H9 (cell line): ENCODE measurements at regions not wholly inside any gene's neighbourhood (a gene's known extent, or its start where the extent isn't known, plus 50 kb on each side); places are given as distances from the start of the nearest gene placed in this dataset.

Experiments
- DNase-seq: peaks from one replicate; pipeline ENCODE4 v3.0.0-alpha.2; 2017
- H2AFZ ChIP-seq: one replicate; pipeline ENCODE4 v1.6.1; 2013; ENCODE audit warnings: mild to moderate bottlenecking, low read length, control low read depth, moderate library complexity
- H2AK5ac ChIP-seq: 2 replicates; pipeline ENCODE4 v1.6.1; 2013; ENCODE audit warnings: low read length, control low read depth, mixed read lengths; ENCODE audit not compliant: insufficient read length
- H2BK120ac ChIP-seq: one replicate; pipeline ENCODE4 v1.6.1; 2013; ENCODE audit warnings: low read depth, mild to moderate bottlenecking, low read length, control low read depth, inconsistent platforms; ENCODE audit not compliant: poor library complexity, severe bottlenecking
- H2BK12ac ChIP-seq: 2 replicates; pipeline ENCODE4 v1.6.1; 2013; ENCODE audit warnings: low read length, control low read depth, mixed read lengths, low read depth; ENCODE audit not compliant: insufficient read length
- H2BK15ac ChIP-seq: 2 replicates; pipeline ENCODE4 v1.6.1; 2013; ENCODE audit warnings: low read depth, low read length, control low read depth
- H2BK20ac ChIP-seq: one replicate; pipeline ENCODE4 v1.6.1; 2013; ENCODE audit warnings: low read depth, mild to moderate bottlenecking, low read length, control low read depth, inconsistent platforms; ENCODE audit not compliant: poor library complexity, severe bottlenecking
- H2BK5ac ChIP-seq: 2 replicates; pipeline ENCODE4 v1.6.1; 2013; ENCODE audit warnings: low read length, control low read depth, mixed read lengths; ENCODE audit not compliant: insufficient read length
- H3K14ac ChIP-seq: 2 replicates; pipeline ENCODE4 v1.6.1; 2013; ENCODE audit warnings: low read length, control low read depth; ENCODE audit not compliant: insufficient read depth
- H3K18ac ChIP-seq: 2 replicates; pipeline ENCODE4 v1.6.1; 2013; ENCODE audit warnings: low read depth, mild to moderate bottlenecking, mixed read lengths, low read length, control low read depth; ENCODE audit not compliant: insufficient read length
- H3K23ac ChIP-seq: 2 replicates; pipeline ENCODE4 v1.6.1; 2013; ENCODE audit warnings: low read length, control low read depth, mixed read lengths, low read depth; ENCODE audit not compliant: insufficient read length
- H3K23me2 ChIP-seq: 2 replicates; pipeline ENCODE4 v1.6.1; 2013; ENCODE audit warnings: low read depth, mild to moderate bottlenecking, mixed read lengths, low read length, control low read depth; ENCODE audit not compliant: insufficient read length, poor library complexity, severe bottlenecking
- H3K27ac ChIP-seq: 2 replicates; pipeline ENCODE4 v1.5.1; 2013; ENCODE audit warnings: low read length, control low read depth, mixed read lengths, low read depth; ENCODE audit not compliant: insufficient read length
- H3K27me3 ChIP-seq: 2 replicates; pipeline ENCODE4 v1.6.1; 2013; ENCODE audit warnings: low read length, control low read depth, inconsistent platforms; ENCODE audit not compliant: insufficient read depth
- H3K4ac ChIP-seq: 2 replicates; pipeline ENCODE4 v1.6.1; 2013; ENCODE audit warnings: low read depth, mild to moderate bottlenecking, control low read depth, inconsistent platforms, low read length, moderate library complexity
- H3K4me1 ChIP-seq: 2 replicates; pipeline ENCODE4 v1.6.1; 2013; ENCODE audit warnings: low read length, control low read depth, inconsistent platforms; ENCODE audit not compliant: insufficient read depth
- H3K4me2 ChIP-seq: 2 replicates; pipeline ENCODE4 v1.6.1; 2013; ENCODE audit warnings: low read length, control low read depth, mixed read lengths; ENCODE audit not compliant: insufficient read length, insufficient read depth
- H3K56ac ChIP-seq: 2 replicates; pipeline ENCODE4 v1.6.1; 2013; ENCODE audit warnings: low read depth, mild to moderate bottlenecking, mixed read lengths, low read length, control low read depth; ENCODE audit not compliant: insufficient read length
- H3K79me1 ChIP-seq: 2 replicates; pipeline ENCODE4 v1.6.1; 2013; ENCODE audit warnings: low read depth, mild to moderate bottlenecking, moderate library complexity, low read length, control low read depth, inconsistent platforms; ENCODE audit not compliant: insufficient read depth, poor library complexity, severe bottlenecking
- H3K79me2 ChIP-seq: 2 replicates; pipeline ENCODE4 v1.6.1; 2013; ENCODE audit warnings: low read length, control low read depth, inconsistent platforms; ENCODE audit not compliant: insufficient read depth
- H3K9ac ChIP-seq: 2 replicates; pipeline ENCODE4 v1.6.1; 2013; ENCODE audit warnings: low read length, control low read depth, mixed read lengths; ENCODE audit not compliant: insufficient read length; ENCODE audit errors: extremely low read depth
- H3K9me3 ChIP-seq: one replicate; pipeline ENCODE4 v1.6.1; 2013; ENCODE audit warnings: low read depth, low read length, inconsistent platforms; ENCODE audit not compliant: control insufficient read depth
- H3T11ph ChIP-seq: one replicate; pipeline ENCODE4 v1.6.1; 2013; ENCODE audit warnings: mild to moderate bottlenecking, low read length, control low read depth, inconsistent platforms
- H4K20me1 ChIP-seq: one replicate; pipeline ENCODE4 v1.6.1; 2013; ENCODE audit not compliant: control insufficient read depth, insufficient read length, insufficient read depth
- H4K5ac ChIP-seq: 2 replicates; pipeline ENCODE4 v1.6.1; 2013; ENCODE audit warnings: low read depth, mild to moderate bottlenecking, mixed read lengths, low read length, control low read depth; ENCODE audit not compliant: insufficient read length
- H4K8ac ChIP-seq: replicated peaks from 2 replicates; pipeline ENCODE4 v1.6.1; 2013; ENCODE audit warnings: low read length, control low read depth, mixed read lengths, low read depth; ENCODE audit not compliant: insufficient read length
- H4K91ac ChIP-seq: 2 replicates; pipeline ENCODE4 v1.6.1; 2013; ENCODE audit warnings: low read depth, mild to moderate bottlenecking, moderate library complexity, mixed read lengths, low read length, control low read depth; ENCODE audit not compliant: insufficient read length
- H3K27ac Mint-ChIP-seq, 3 experiments: 2 replicates in 2 of 3; 3 replicates in 1 of 3; pipeline ENCODE4 v1.8.0; 2020 to 2021; ENCODE audit warnings: mixed read lengths in 3 of 3, mild to moderate bottlenecking in 1 of 3, moderate library complexity in 1 of 3
- H3K27me3 Mint-ChIP-seq: 2 replicates; pipeline ENCODE4 v1.8.0; 2021; ENCODE audit warnings: low read depth, mild to moderate bottlenecking, moderate library complexity, mixed read lengths
- H3K36me3 Mint-ChIP-seq, 3 experiments: 2 replicates in 2 of 3; 3 replicates in 1 of 3; pipeline ENCODE4 v1.8.0; 2020 to 2021; ENCODE audit warnings: low read depth in 3 of 3, mixed read lengths in 3 of 3; ENCODE audit not compliant: insufficient read depth in 1 of 3
- H3K4me1 Mint-ChIP-seq, 2 experiments: 2 replicates each; pipeline ENCODE4 v1.8.0; 2020; ENCODE audit warnings: mixed read lengths in 2 of 2
- H3K4me3 Mint-ChIP-seq, 2 experiments: 2 replicates in 1 of 2; 3 replicates in 1 of 2; pipeline ENCODE4 v1.8.0; 2020 to 2021; ENCODE audit warnings: mild to moderate bottlenecking in 2 of 2, mixed read lengths in 2 of 2, moderate library complexity in 1 of 2
- H3K9me3 Mint-ChIP-seq, 2 experiments: 2 replicates in 1 of 2; 3 replicates in 1 of 2; pipeline ENCODE4 v1.8.0; 2020; ENCODE audit warnings: mild to moderate bottlenecking in 2 of 2, mixed read lengths in 2 of 2, moderate library complexity in 1 of 2
- WGBS: extraction: QIAGEN DNeasy Blood & Tissue Kit; methylation state at CpG from one replicate; pipeline ENCODE4 v1.1.7; 2013; ENCODE audit warnings: missing lambda C conversion rate, low lambda C conversion rate, mixed read lengths; ENCODE audit not compliant: insufficient read length; ENCODE audit errors: extremely low coverage; 5-methylcytosine and 5-hydroxymethylcytosine counted together
- TF ChIP-seq, protein P1 (sequence below): fragments of 200-600 bp; sonication (generic); conservative IDR thresholded peaks from 3 replicates; pipeline ENCODE4 v1.8.0; 2021; ENCODE audit warnings: antibody characterized with exemption, mild to moderate bottlenecking

DNA sequence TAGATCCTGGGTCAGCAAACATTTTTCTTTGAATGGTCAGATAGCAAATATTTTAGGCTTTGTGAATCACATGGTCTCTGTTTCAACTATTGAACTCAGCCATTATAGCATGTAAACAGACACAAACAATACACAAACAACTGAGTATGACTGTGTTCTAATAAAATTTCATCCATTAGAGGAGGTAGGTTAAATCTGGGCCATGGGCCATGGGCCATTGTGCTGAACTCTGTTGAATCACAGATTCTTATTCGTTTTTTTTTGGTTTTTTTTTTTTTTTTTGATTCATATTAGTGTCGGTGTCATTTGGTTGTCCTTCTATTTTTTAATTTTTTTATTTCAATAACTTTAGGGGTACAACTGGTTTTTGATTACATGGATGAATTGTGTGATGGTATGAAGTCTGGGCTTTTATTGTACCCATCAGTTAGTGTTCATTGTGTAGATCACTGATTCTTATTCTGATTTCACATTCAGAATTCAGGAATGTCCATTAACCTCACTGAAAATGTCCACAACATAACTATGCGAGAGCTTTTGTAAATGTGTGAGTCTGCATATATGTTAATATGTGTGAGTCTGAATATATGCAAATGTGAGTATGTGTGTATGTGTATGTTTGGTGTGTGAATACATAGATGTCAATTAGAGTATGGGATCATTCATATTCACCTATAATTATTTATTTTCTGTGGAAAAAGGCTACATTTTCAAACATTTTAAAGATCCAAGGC, 443.7 kb upstream of the GRM3 start:
- Histone ChIP-seq H3T11ph (no peak overlapping the region), H3K9me3 (peaks cover 8% of the 10 kb centered on the region), H3K9ac (no peak overlapping the region), H3K18ac (no peak overlapping the region), H3K27me3 (no peaks in the 10 kb centered on the region), H4K20me1 (no peaks in the 10 kb centered on the region), H3K14ac (no peak overlapping the region), H4K8ac (no peak overlapping the region), H2AFZ (no peak overlapping the region), H3K23ac (no peak overlapping the region), H2BK5ac (no peak overlapping the region), H4K91ac (no peak overlapping the region), H2AK5ac (no peak overlapping the region), H4K5ac (no peak overlapping the region), H3K4ac (no peak overlapping the region), H3K79me2 (no peaks in the 10 kb centered on the region), H3K4me2 (no peak overlapping the region), H2BK120ac (no peak overlapping the region), H3K4me1 (no peaks in the 10 kb centered on the region), H2BK12ac (no peak overlapping the region), H3K56ac (no peak overlapping the region), H3K79me1 (no peaks in the 10 kb centered on the region), H2BK20ac (no peak overlapping the region), H3K27ac (no peak overlapping the region), H3K23me2 (no peaks in the 10 kb centered on the region), H2BK15ac (no peak overlapping the region)
- Mint-ChIP-seq H3K9me3 (peaks cover 4 to 7% of the 10 kb centered on the region in 2 experiments; a peak in 4 of 5 replicates), H3K27me3 (no peaks in the 10 kb centered on the region), H3K4me3 (no peak overlapping the region), H3K27ac (no peak overlapping the region), H3K36me3 (peaks cover 0 to 11% (median 3%) of the 10 kb centered on the region in 3 experiments; a peak in 3 of 7 replicates), H3K4me1 (no peaks in the 10 kb centered on the region)
- no peak for DNase-seq
- TF ChIP-seq, protein P1, sequence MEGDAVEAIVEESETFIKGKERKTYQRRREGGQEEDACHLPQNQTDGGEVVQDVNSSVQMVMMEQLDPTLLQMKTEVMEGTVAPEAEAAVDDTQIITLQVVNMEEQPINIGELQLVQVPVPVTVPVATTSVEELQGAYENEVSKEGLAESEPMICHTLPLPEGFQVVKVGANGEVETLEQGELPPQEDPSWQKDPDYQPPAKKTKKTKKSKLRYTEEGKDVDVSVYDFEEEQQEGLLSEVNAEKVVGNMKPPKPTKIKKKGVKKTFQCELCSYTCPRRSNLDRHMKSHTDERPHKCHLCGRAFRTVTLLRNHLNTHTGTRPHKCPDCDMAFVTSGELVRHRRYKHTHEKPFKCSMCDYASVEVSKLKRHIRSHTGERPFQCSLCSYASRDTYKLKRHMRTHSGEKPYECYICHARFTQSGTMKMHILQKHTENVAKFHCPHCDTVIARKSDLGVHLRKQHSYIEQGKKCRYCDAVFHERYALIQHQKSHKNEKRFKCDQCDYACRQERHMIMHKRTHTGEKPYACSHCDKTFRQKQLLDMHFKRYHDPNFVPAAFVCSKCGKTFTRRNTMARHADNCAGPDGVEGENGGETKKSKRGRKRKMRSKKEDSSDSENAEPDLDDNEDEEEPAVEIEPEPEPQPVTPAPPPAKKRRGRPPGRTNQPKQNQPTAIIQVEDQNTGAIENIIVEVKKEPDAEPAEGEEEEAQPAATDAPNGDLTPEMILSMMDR: no peak
- WGBS: no CpG with 5 or more reads among the region's 3 CpGs
